GM23338 (cell line): ENCODE measurements at regions not wholly inside any gene's neighbourhood (a gene's known extent, or its start where the extent isn't known, plus 50 kb on each side); places are given as distances from the start of the nearest gene placed in this dataset.

Experiments
- ATAC-seq: fragments of 200-7000 bp; cut with Tn5 transposase; 3 replicates; pipeline ENCODE4 v1.9.1; 2020
- DNase-seq: peaks from one replicate; pipeline ENCODE4 v3.0.0-alpha.2; 2015; ENCODE audit warnings: low spot score
- H2AFZ ChIP-seq: fragments of 200-600 bp; sonication (generic); 2 replicates; pipeline ENCODE4 v1.8.0; 2016; ENCODE audit warnings: antibody characterized with exemption, mild to moderate bottlenecking, moderate library complexity
- H3F3A ChIP-seq: fragments of 200-600 bp; sonication (generic); replicated peaks from 2 replicates; pipeline ENCODE4 v1.8.0; 2017; ENCODE audit warnings: antibody characterized with exemption, mixed run types, low read depth
- H3K27ac ChIP-seq: fragments of 200-600 bp; sonication (generic); 2 replicates; pipeline ENCODE4 v1.6.1; 2016; ENCODE audit warnings: low read depth
- H3K27me3 ChIP-seq: fragments of 200-600 bp; sonication (generic); 2 replicates; pipeline ENCODE4 v1.8.0; 2016; ENCODE audit warnings: mild to moderate bottlenecking, mixed run types, moderate library complexity; ENCODE audit not compliant: insufficient read depth
- H3K36me3 ChIP-seq: fragments of 200-600 bp; sonication (generic); 2 replicates; pipeline ENCODE4 v1.8.0; 2016; ENCODE audit warnings: mild to moderate bottlenecking; ENCODE audit not compliant: insufficient read depth
- H3K4me1 ChIP-seq: fragments of 200-600 bp; sonication (generic); 2 replicates; pipeline ENCODE4 v1.8.0; 2016; ENCODE audit warnings: mild to moderate bottlenecking, moderate library complexity; ENCODE audit not compliant: insufficient read depth
- H3K4me2 ChIP-seq: fragments of 200-600 bp; sonication (generic); 2 replicates; pipeline ENCODE4 v1.7.1; 2017; ENCODE audit warnings: mixed run types
- H3K4me3 ChIP-seq: fragments of 200-600 bp; sonication (generic); 2 replicates; pipeline ENCODE4 v1.6.1; 2016; ENCODE audit warnings: mixed run types
- H3K79me2 ChIP-seq: fragments of 200-600 bp; sonication (generic); replicated peaks from 2 replicates; pipeline ENCODE4 v1.8.0; 2017; ENCODE audit warnings: mild to moderate bottlenecking; ENCODE audit not compliant: insufficient read depth
- H3K9me2 ChIP-seq: fragments of 200-600 bp; sonication (generic); 2 replicates; pipeline ENCODE4 v1.8.0; 2017; ENCODE audit not compliant: insufficient read depth
- H4K20me1 ChIP-seq: fragments of 200-600 bp; sonication (generic); replicated peaks from 2 replicates; pipeline ENCODE4 v1.8.0; 2017; ENCODE audit warnings: mild to moderate bottlenecking; ENCODE audit not compliant: insufficient read depth
- H3K27ac Mint-ChIP-seq: 2 replicates; pipeline ENCODE4 v1.8.0; 2020; ENCODE audit warnings: inconsistent platforms, mild to moderate bottlenecking, moderate library complexity, mixed read lengths
- H3K27me3 Mint-ChIP-seq: 3 replicates; pipeline ENCODE4 v1.8.0; 2022; ENCODE audit warnings: low read depth, mild to moderate bottlenecking, moderate library complexity, mixed read lengths, inconsistent platforms; ENCODE audit not compliant: insufficient read depth, poor library complexity
- H3K36me3 Mint-ChIP-seq: 3 replicates; pipeline ENCODE4 v1.8.0; 2021; ENCODE audit warnings: low read depth, mild to moderate bottlenecking, inconsistent platforms, moderate library complexity, mixed read lengths
- H3K4me1 Mint-ChIP-seq: 3 replicates; pipeline ENCODE4 v1.8.0; 2020; ENCODE audit warnings: mild to moderate bottlenecking, inconsistent platforms, mixed read lengths
- H3K4me3 Mint-ChIP-seq: 3 replicates; pipeline ENCODE4 v1.8.0; 2021; ENCODE audit warnings: moderate library complexity, mild to moderate bottlenecking, inconsistent platforms, mixed read lengths
- H3K9me3 Mint-ChIP-seq: 3 replicates; pipeline ENCODE4 v1.8.0; 2020; ENCODE audit warnings: moderate library complexity, mild to moderate bottlenecking, inconsistent platforms, mixed read lengths
- CREB1 ChIP-seq: fragments of 250-450 bp; sonication (Bioruptor Pico); IDR thresholded peaks from 2 replicates; pipeline ENCODE4 v1.5.0; 2020; ENCODE audit warnings: low read depth, mild to moderate bottlenecking, moderate library complexity
- EZH2 ChIP-seq: fragments of 200-600 bp; sonication (generic); IDR thresholded peaks from one replicate; pipeline ENCODE4 v1.8.0; 2017; ENCODE audit warnings: antibody characterized with exemption, mild to moderate bottlenecking, low read depth; ENCODE audit not compliant: unreplicated experiment
- EZH2phosphoT487 ChIP-seq: fragments of 200-600 bp; sonication (generic); IDR thresholded peaks from one replicate; pipeline ENCODE4 v1.8.1; 2018; ENCODE audit warnings: antibody characterized with exemption; ENCODE audit not compliant: unreplicated experiment
- JUNB ChIP-seq: IDR thresholded peaks from one replicate; pipeline ENCODE4 v1.6.1; 2016; ENCODE audit warnings: antibody characterized with exemption; ENCODE audit not compliant: unreplicated experiment
- NANOG ChIP-seq: IDR thresholded peaks from 2 replicates; pipeline ENCODE4 v1.6.1; 2016; ENCODE audit warnings: antibody characterized with exemption, borderline replicate concordance
- POLR2AphosphoS5 ChIP-seq: IDR thresholded peaks from 2 replicates; pipeline ENCODE4 v1.6.1; 2016; ENCODE audit warnings: antibody characterized with exemption, low read depth
- STAT1 ChIP-seq: IDR thresholded peaks from one replicate; pipeline ENCODE4 v1.6.1; 2016; ENCODE audit warnings: antibody characterized with exemption; ENCODE audit not compliant: unreplicated experiment
- ZNF114 ChIP-seq: fragments of 250-450 bp; sonication (Bioruptor Pico); IDR thresholded peaks from 2 replicates; pipeline ENCODE4 v1.5.0; 2020; ENCODE audit warnings: mild to moderate bottlenecking, moderate library complexity
- ZNF331 ChIP-seq: fragments of 250-450 bp; sonication (Bioruptor Pico); IDR thresholded peaks from 2 replicates; pipeline ENCODE4 v1.5.0; 2020; ENCODE audit warnings: low read depth, mild to moderate bottlenecking, moderate library complexity
- TF ChIP-seq, protein P1 (sequence below): IDR thresholded peaks from 2 replicates; pipeline ENCODE4 v1.6.1; 2016; ENCODE audit warnings: antibody characterized with exemption
- TF ChIP-seq, protein P2 (sequence below), 2 experiments: fragments of 200-600 bp in 1 of 2; sonication (generic) in 1 of 2; conservative IDR thresholded peaks; 2 replicates each; pipeline versions ENCODE4 v1.5.1 to v1.6.1; 2016 to 2017; ENCODE audit warnings: antibody characterized with exemption in 2 of 2, low read depth in 2 of 2, mild to moderate bottlenecking in 2 of 2, moderate library complexity in 1 of 2
- TF ChIP-seq, protein P3 (sequence below): IDR thresholded peaks from one replicate; pipeline ENCODE4 v1.6.1; 2018; ENCODE audit warnings: antibody characterized with exemption; ENCODE audit not compliant: unreplicated experiment

DNA sequence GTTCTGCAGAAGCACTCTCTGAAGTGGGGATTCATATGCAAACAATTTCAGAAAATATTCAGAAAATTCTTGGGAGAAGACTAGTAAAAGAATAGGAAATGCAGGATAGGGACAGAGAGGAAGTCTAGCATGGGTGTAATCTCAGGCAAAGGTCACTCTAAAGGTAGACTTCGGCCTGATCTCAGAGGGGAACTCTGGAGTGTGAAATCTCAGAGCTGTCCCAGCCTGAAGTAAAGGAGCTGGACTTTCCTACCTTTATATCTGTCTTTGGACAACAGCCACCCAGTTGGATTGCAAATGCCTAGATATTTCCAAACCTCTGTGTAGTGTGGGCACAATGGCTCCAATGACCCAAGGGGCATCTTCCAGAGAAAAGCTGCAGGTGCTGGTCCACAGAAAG, 379.8 kb downstream of the GPATCH2 start:
- no peaks in the 10 kb centered on the region for H3K9me3 Mint-ChIP-seq
- H3K27me3 ChIP-seq, result no peaks in the 10 kb centered on the region
- H3K4me1 Mint-ChIP-seq, result no peaks in the 10 kb centered on the region
- no peak for TF ChIP-seq ZNF331 (CRISPR knock-in tag)
- no peak for TF ChIP-seq POLR2AphosphoS5
- TF ChIP-seq, protein P1, sequence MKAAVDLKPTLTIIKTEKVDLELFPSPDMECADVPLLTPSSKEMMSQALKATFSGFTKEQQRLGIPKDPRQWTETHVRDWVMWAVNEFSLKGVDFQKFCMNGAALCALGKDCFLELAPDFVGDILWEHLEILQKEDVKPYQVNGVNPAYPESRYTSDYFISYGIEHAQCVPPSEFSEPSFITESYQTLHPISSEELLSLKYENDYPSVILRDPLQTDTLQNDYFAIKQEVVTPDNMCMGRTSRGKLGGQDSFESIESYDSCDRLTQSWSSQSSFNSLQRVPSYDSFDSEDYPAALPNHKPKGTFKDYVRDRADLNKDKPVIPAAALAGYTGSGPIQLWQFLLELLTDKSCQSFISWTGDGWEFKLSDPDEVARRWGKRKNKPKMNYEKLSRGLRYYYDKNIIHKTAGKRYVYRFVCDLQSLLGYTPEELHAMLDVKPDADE, result no peak
- TF ChIP-seq JUNB, result no peak
- no peak for TF ChIP-seq NANOG
- TF ChIP-seq STAT1, result no peak
- TF ChIP-seq, protein P2, sequence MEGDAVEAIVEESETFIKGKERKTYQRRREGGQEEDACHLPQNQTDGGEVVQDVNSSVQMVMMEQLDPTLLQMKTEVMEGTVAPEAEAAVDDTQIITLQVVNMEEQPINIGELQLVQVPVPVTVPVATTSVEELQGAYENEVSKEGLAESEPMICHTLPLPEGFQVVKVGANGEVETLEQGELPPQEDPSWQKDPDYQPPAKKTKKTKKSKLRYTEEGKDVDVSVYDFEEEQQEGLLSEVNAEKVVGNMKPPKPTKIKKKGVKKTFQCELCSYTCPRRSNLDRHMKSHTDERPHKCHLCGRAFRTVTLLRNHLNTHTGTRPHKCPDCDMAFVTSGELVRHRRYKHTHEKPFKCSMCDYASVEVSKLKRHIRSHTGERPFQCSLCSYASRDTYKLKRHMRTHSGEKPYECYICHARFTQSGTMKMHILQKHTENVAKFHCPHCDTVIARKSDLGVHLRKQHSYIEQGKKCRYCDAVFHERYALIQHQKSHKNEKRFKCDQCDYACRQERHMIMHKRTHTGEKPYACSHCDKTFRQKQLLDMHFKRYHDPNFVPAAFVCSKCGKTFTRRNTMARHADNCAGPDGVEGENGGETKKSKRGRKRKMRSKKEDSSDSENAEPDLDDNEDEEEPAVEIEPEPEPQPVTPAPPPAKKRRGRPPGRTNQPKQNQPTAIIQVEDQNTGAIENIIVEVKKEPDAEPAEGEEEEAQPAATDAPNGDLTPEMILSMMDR (conservative IDR thresholded peaks at IDR 0.05; ENCODE audit: low read depth in 2 of 2), result no peak
- no peak for TF ChIP-seq ZNF114 (CRISPR knock-in tag)
- TF ChIP-seq CREB1 (CRISPR knock-in tag), result no peak
- no peak for TF ChIP-seq EZH2phosphoT487
- no peak for TF ChIP-seq EZH2
- TF ChIP-seq, protein P3, sequence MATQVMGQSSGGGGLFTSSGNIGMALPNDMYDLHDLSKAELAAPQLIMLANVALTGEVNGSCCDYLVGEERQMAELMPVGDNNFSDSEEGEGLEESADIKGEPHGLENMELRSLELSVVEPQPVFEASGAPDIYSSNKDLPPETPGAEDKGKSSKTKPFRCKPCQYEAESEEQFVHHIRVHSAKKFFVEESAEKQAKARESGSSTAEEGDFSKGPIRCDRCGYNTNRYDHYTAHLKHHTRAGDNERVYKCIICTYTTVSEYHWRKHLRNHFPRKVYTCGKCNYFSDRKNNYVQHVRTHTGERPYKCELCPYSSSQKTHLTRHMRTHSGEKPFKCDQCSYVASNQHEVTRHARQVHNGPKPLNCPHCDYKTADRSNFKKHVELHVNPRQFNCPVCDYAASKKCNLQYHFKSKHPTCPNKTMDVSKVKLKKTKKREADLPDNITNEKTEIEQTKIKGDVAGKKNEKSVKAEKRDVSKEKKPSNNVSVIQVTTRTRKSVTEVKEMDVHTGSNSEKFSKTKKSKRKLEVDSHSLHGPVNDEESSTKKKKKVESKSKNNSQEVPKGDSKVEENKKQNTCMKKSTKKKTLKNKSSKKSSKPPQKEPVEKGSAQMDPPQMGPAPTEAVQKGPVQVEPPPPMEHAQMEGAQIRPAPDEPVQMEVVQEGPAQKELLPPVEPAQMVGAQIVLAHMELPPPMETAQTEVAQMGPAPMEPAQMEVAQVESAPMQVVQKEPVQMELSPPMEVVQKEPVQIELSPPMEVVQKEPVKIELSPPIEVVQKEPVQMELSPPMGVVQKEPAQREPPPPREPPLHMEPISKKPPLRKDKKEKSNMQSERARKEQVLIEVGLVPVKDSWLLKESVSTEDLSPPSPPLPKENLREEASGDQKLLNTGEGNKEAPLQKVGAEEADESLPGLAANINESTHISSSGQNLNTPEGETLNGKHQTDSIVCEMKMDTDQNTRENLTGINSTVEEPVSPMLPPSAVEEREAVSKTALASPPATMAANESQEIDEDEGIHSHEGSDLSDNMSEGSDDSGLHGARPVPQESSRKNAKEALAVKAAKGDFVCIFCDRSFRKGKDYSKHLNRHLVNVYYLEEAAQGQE, result no peak
- no peak overlapping the region; the same call in 1 of the 2 replicates for H2AFZ ChIP-seq
- H3K27ac ChIP-seq, result no peak overlapping the region
- H4K20me1 ChIP-seq, result no peaks in the 10 kb centered on the region
- no peaks in the 10 kb centered on the region for H3K9me2 ChIP-seq
- no peaks in the 10 kb centered on the region for H3K79me2 ChIP-seq
- no peaks in the 10 kb centered on the region for H3K27me3 Mint-ChIP-seq
- ATAC-seq (no peak), DNase-seq (no peak)
- no peaks in the 10 kb centered on the region for H3K36me3 Mint-ChIP-seq
- no peak overlapping the region for H3K4me3 ChIP-seq
- no peaks in the 10 kb centered on the region for H3K4me1 ChIP-seq
- H3K4me3 Mint-ChIP-seq, result no peak overlapping the region
- H3K4me2 ChIP-seq, result no peak overlapping the region
- H3K36me3 ChIP-seq, result 0 out of 2 replicates have a peak, but pooled peaks cover 3% of the 10 kb centered on the region
- H3F3A ChIP-seq, result no peaks in the 10 kb centered on the region
- H3K27ac Mint-ChIP-seq, result no peak overlapping the region
